DND-41 (cell line): ENCODE measurements at regions not wholly inside any gene's neighbourhood (a gene's known extent, or its start where the extent isn't known, plus 50 kb on each side); places are given as distances from the start of the nearest gene placed in this dataset.
"Not testable (repeated sequence)": the region's sequence is repeated elsewhere in the genome, so short reads cannot be mapped to it uniquely, and the experiment has no call there.

Experiments used
- ATAC-seq: fragments of 200-7000 bp; cut with Tn5 transposase; 3 replicates; pipeline ENCODE4 v1.9.1; 2021; ENCODE audit warnings: low read depth; ENCODE audit not compliant: insufficient read depth
- DNase-seq: peaks from one replicate; pipeline ENCODE4 v3.0.0-alpha.2; 2020
- H2AFZ ChIP-seq: 2 replicates; pipeline ENCODE4 v1.6.0; 2012; ENCODE audit warnings: low read depth, low read length
- H3K27ac ChIP-seq: 2 replicates; pipeline ENCODE4 v1.5.1; 2012; ENCODE audit warnings: low read length, inconsistent platforms
- H3K27me3 ChIP-seq: fragments of 200-600 bp; sonication (generic); 2 replicates; pipeline ENCODE4 v1.6.0; 2012; ENCODE audit warnings: low read length, mild to moderate bottlenecking, inconsistent platforms; ENCODE audit not compliant: insufficient read depth, poor library complexity
- H3K36me3 ChIP-seq: 2 replicates; pipeline ENCODE4 v1.5.1; 2012; ENCODE audit warnings: low read length, inconsistent platforms; ENCODE audit not compliant: insufficient read depth
- H3K4me1 ChIP-seq: 2 replicates; pipeline ENCODE4 v1.5.1; 2012; ENCODE audit warnings: mild to moderate bottlenecking, low read length; ENCODE audit not compliant: insufficient read depth
- H3K4me2 ChIP-seq: 2 replicates; pipeline ENCODE4 v1.6.0; 2012; ENCODE audit warnings: mild to moderate bottlenecking, moderate library complexity, low read length, inconsistent platforms; ENCODE audit not compliant: insufficient read depth
- H3K4me3 ChIP-seq, 2 experiments: fragments of 200-600 bp in 1 of 2; shearing (Covaris generic) in 1 of 2; 2 replicates each; pipeline ENCODE4 v1.5.1; 2012 to 2016; ENCODE audit warnings: inconsistent platforms in 2 of 2, low read length in 2 of 2, mild to moderate bottlenecking in 2 of 2, low read depth in 1 of 2, moderate library complexity in 1 of 2
- H3K79me2 ChIP-seq: 2 replicates; pipeline ENCODE4 v1.6.0; 2012; ENCODE audit warnings: low read length, inconsistent platforms; ENCODE audit not compliant: insufficient read depth
- H3K9ac ChIP-seq: 2 replicates; pipeline ENCODE4 v1.6.0; 2012; ENCODE audit warnings: low read depth, mild to moderate bottlenecking, inconsistent platforms, low read length, moderate library complexity
- H3K9me3 ChIP-seq: 2 replicates; pipeline ENCODE4 v1.5.1; 2012; ENCODE audit warnings: low read length, moderate library complexity, mild to moderate bottlenecking, inconsistent platforms; ENCODE audit not compliant: insufficient read depth, severe bottlenecking
- H4K20me1 ChIP-seq: 2 replicates; pipeline ENCODE4 v1.6.0; 2012; ENCODE audit warnings: low read length; ENCODE audit not compliant: insufficient read depth

DNA sequence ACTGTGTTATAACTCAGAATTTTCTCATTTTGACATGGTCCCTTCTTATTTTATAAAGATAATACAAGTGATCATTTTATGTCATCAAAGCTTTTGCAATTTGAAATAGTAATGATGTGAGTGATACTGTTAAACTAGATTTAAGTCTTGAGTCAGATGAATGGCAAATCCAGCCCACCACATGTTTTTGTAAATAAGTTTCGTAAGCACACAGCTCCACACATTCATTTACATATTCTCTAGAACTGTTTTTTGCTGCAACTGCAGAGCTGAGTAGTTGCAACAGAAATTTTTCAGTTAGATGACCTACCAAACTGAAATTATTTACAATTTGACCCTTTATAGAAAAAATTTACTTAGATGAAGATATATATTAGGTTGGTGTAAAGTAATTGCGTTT, 108.1 kb downstream of the CDRT15L2 start:
- H3K27ac ChIP-seq, H3K9me3 ChIP-seq, H3K27me3 ChIP-seq, H3K79me2 ChIP-seq, ATAC-seq, H3K9ac ChIP-seq, H4K20me1 ChIP-seq, H3K4me3 ChIP-seq, H2AFZ ChIP-seq, H3K36me3 ChIP-seq, DNase-seq, H3K4me2 ChIP-seq, H3K4me1 ChIP-seq: not testable (repeated sequence)

DNA sequence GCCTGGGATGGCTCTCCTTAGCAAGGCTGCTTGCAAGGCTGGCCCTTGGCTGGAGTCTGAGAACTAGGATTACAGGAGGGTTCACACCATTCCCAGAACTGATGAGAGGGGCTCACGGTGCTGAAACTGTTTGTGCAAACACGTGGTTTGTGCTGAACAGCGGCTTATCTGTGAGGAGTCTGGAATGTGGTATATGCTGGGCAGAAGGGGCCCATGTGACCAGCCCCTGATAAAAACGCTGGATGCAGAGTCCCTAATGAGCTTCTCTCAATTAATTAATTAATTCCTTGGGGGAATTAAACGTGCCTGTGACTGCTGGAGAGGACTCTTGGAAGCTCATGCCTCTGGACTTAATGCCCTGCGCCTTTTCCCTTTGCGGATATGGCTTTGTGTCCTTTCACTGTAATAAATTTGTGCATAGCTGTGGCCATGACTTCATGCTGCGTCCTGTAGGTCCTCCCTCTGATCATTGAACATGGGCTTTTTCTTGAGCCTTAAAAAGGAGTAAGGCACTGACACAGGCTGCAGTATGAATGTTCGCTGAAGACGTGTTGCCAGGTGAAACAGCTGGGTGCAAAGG, 109.7 kb downstream of the CDRT15L2 start:
- H3K4me2 ChIP-seq, ATAC-seq, DNase-seq, H3K9me3 ChIP-seq, H3K4me1 ChIP-seq, H3K27ac ChIP-seq, H4K20me1 ChIP-seq, H3K36me3 ChIP-seq, H3K4me3 ChIP-seq, H3K79me2 ChIP-seq, H3K9ac ChIP-seq, H2AFZ ChIP-seq, H3K27me3 ChIP-seq: not testable (repeated sequence)

DNA sequence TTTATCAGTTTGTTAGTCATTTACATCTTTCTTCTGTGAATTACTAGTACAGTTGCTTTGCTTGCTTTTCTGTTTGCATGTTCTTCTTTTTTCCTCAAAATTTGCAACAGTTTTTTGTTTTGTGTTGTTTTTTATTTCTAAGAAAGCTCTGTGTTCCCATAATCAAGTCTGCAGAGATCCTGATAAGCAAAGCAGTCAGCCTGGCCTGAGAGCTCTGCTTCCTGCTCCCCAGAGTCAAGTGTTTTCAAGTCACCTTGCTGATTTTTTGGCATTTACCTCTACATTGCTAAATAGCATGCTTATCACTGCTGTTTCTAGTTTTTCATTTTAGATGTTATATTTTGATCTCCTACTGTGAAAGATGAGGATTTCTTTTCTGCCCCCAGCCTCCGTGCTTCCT, 113.2 kb downstream of the CDRT15L2 start:
- DNase-seq, H3K79me2 ChIP-seq, H3K27me3 ChIP-seq, H4K20me1 ChIP-seq, H3K9me3 ChIP-seq, H3K4me1 ChIP-seq, H3K27ac ChIP-seq, H2AFZ ChIP-seq, H3K9ac ChIP-seq, H3K36me3 ChIP-seq, ATAC-seq, H3K4me3 ChIP-seq, H3K4me2 ChIP-seq: not testable (repeated sequence)

DNA sequence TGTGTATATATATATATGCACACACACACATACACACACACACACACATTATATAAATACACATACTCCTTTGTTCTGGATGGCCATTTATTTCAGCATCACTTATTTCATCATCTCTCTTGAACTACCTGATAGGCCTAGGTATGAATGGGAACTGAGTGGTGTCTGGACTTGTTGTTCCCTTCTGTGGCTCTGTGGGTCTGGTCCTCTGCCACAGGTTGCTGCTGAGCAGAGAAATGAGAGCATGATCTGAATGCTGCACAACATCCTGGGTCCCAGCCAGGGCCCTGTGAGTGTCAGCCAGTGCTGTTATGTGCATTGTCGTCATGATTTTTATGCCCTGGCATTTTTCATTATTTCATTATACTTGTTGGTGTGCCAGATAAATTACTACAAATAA, 116.3 kb downstream of the CDRT15L2 start:
- not testable (repeated sequence) for H3K79me2 ChIP-seq, H3K27me3 ChIP-seq, H3K27ac ChIP-seq, H3K4me2 ChIP-seq, H3K36me3 ChIP-seq, H3K4me1 ChIP-seq, H3K9me3 ChIP-seq, H4K20me1 ChIP-seq, DNase-seq, H3K9ac ChIP-seq, ATAC-seq, H2AFZ ChIP-seq, H3K4me3 ChIP-seq

DNA sequence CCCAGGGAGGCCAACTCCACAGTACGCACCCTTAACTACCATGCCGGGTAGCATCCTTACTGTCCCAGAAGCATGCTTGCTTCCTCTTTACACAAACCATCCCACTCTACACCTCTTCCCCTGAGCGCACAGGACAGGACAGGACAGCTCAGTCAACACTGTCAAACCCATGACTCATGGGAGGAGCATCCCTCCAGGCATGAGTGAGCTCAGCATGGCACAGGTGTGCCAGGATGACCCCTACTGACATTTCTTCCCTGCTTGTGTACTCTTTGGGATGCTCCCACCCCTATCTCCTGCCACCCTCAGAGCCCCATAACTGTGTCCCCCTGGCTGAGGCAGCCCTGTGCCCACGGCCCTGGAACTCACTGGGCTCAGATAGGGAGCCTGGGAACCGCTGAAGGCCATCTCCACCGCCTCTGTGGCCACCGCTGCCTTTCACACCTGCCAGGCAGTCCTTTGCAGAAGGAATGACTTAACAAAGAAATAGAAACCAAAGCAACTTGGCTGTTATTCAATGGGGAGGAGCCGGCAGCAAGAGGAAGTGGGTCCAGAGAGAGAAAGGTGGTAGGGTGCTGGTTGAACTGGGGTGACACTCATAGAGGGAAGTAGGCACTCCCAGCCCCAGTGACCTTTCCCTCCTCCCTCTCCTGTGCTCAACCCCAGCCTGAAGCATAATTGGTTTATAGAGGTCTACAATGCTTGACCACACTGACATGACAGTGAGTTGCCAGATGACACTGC, 119.1 kb downstream of the CDRT15L2 start:
- H3K36me3 ChIP-seq, H2AFZ ChIP-seq, H3K27me3 ChIP-seq, H3K9ac ChIP-seq, H4K20me1 ChIP-seq, H3K79me2 ChIP-seq, H3K4me3 ChIP-seq, H3K4me2 ChIP-seq, H3K9me3 ChIP-seq, H3K4me1 ChIP-seq, H3K27ac ChIP-seq: not testable (repeated sequence)
- DNase-seq, result peak; percentile 17
- ATAC-seq, result peak; percentile 66

DNA sequence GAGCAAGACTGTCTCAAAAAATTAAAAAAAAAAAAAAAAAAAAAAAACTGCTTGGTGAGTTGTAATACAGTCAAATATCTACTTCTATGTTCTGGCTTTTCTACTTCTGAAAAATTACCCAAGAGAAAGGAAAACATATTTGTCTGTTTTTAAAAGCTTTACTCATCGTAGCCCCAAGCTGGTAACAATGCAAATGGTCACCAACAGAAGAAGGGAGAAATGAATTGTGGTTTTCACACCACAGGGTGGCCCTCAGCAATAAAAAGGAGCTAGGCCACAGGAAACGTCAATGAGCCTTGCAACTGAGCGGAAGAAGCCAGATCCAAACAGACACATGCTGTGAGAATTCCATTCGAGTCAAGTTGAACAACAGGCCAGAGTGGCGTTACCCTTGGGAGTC, 121.0 kb downstream of the CDRT15L2 start:
- DNase-seq, H3K4me1 ChIP-seq, H3K4me3 ChIP-seq, H4K20me1 ChIP-seq, H3K27me3 ChIP-seq, H3K36me3 ChIP-seq, H2AFZ ChIP-seq, H3K4me2 ChIP-seq, H3K27ac ChIP-seq, H3K9me3 ChIP-seq, ATAC-seq, H3K9ac ChIP-seq, H3K79me2 ChIP-seq: not testable (repeated sequence)

DNA sequence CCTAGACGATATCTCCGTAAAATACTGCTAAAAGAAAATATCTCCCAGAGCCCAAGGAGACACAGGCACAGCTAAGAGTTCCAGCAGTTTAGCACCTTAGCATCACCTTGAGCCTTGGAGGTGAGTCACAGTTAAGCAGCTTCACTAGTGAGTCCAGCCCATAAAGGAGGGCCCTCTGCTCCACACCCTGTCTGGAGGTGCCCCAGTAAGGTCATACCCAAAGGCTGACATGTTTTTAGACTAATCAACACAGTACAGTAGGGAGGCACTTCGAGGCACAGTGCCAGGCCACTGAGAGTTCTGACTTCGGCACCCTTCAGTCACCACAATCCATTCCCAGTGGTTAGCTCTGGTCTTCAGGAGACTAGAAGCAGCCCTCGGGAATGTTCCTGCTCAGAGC, 121.8 kb downstream of the CDRT15L2 start:
- not testable (repeated sequence) for H3K27ac ChIP-seq, H3K9me3 ChIP-seq, H2AFZ ChIP-seq, H3K36me3 ChIP-seq, H3K4me2 ChIP-seq, H3K9ac ChIP-seq, H3K27me3 ChIP-seq, H4K20me1 ChIP-seq, H3K4me3 ChIP-seq, H3K4me1 ChIP-seq, ATAC-seq, H3K79me2 ChIP-seq, DNase-seq
